ENCODE measurements at regions not wholly inside any gene's neighbourhood (a gene's known extent, or its start where the extent isn't known, plus 50 kb on each side); places are given as distances from the start of the nearest gene placed in this dataset.

GRCh38 chr10:128723631-128724205, 597.5 kb upstream of the MKI67 start:
- DNase-seq, result no peak

GRCh38 chr10:128725531-128725930, 599.3 kb upstream of the MKI67 start:
- no peak for DNase-seq

- no peak for DNase-seq
Measured at GRCh38 chr10:128727114-128727513, 600.9 kb upstream of the MKI67 start.

GRCh38 chr10:128729910-128730420, 603.7 kb upstream of the MKI67 start:
- no peak for DNase-seq

GRCh38 chr10:128730922-128731321, 604.7 kb upstream of the MKI67 start:
- DNase-seq, result no peak

GRCh38 chr10:128734161-128734560, 607.9 kb upstream of the MKI67 start:
- no peak for DNase-seq

GRCh38 chr10:128734734-128735133, 608.5 kb upstream of the MKI67 start:
- no peak for DNase-seq

- DNase-seq, result no peak
Measured at GRCh38 chr10:128735996-128736395, 609.8 kb upstream of the MKI67 start.

GRCh38 chr10:128738386-128738915, 612.2 kb upstream of the MKI67 start:
- DNase-seq, result no peak

- DNase-seq, result no peak
Measured at GRCh38 chr10:128739930-128740329, 613.7 kb upstream of the MKI67 start.

GRCh38 chr10:128741180-128741579, 615.0 kb upstream of the MKI67 start:
- no peak for DNase-seq

- no peak for DNase-seq
Measured at GRCh38 chr10:128741680-128742079, 615.5 kb upstream of the MKI67 start.

- DNase-seq, result no peak
Measured at GRCh38 chr10:128744092-128744491, 617.9 kb upstream of the MKI67 start.

- DNase-seq, result no peak
Measured at GRCh38 chr10:128744811-128745305, 618.6 kb upstream of the MKI67 start.

- DNase-seq, result no peak
Measured at GRCh38 chr10:128747582-128748346, 621.5 kb upstream of the MKI67 start.

GRCh38 chr10:128751284-128751683, 625.1 kb upstream of the MKI67 start:
- DNase-seq, result no peak

- no peak for DNase-seq
Measured at GRCh38 chr10:128751851-128752250, 625.6 kb upstream of the MKI67 start.

- DNase-seq, result no peak
Measured at GRCh38 chr10:128759174-128759573, 633.0 kb upstream of the MKI67 start.

GRCh38 chr10:128763588-128763987, 637.4 kb upstream of the MKI67 start:
- no peak for DNase-seq

GRCh38 chr10:128764190-128764589, 638.0 kb upstream of the MKI67 start:
- no peak for DNase-seq

- no peak for DNase-seq
Measured at GRCh38 chr10:128766915-128767314, 640.7 kb upstream of the MKI67 start.

GRCh38 chr10:128774979-128775378, 648.8 kb upstream of the MKI67 start:
- DNase-seq, result no peak

- DNase-seq, result no peak
Measured at GRCh38 chr10:128775743-128776142, 649.5 kb upstream of the MKI67 start.

- no peak for DNase-seq
Measured at GRCh38 chr10:128776673-128777252, 650.5 kb upstream of the MKI67 start.

Data from activated CD4-positive, alpha-beta T cell treated with anti-CD3 and anti-CD28 coated beads, Interleukin-2, amount 50 U/mL, for 48 hours (primary cell).